ENCODE measurements at regions not wholly inside any gene's neighbourhood (a gene's known extent, or its start where the extent isn't known, plus 50 kb on each side); places are given as distances from the start of the nearest gene placed in this dataset.

GRCh38 chr1:106843518-106843917, 213.0 kb upstream of the PRMT6 start:
- Histone ChIP-seq H3K36me3 (ENCODE audit: control insufficient read depth, insufficient read depth, low read length) (no peaks in the 10 kb centered on the region), H3K4me3 (replicated peaks; ENCODE audit: low read depth, low read length) (no peak overlapping the region), H3K27me3 (replicated peaks; ENCODE audit: control insufficient read depth, insufficient read depth, low read length) (no peaks in the 10 kb centered on the region)
- TF ChIP-seq CTCF (IDR thresholded peaks at IDR 0.05; ENCODE audit: insufficient read depth, low read length, poor library complexity, severe bottlenecking) = no peak
- no peak for DNase-seq (ENCODE audit: extremely low read depth, insufficient read length)

GRCh38 chr1:106846656-106847055, 209.8 kb upstream of the PRMT6 start:
- H3K36me3 ChIP-seq (ENCODE audit: control insufficient read depth, insufficient read depth, low read length) = no peaks in the 10 kb centered on the region
- no peaks in the 10 kb centered on the region for H3K27me3 ChIP-seq (replicated peaks; ENCODE audit: control insufficient read depth, insufficient read depth, low read length)
- H3K4me3 ChIP-seq (replicated peaks; ENCODE audit: low read depth, low read length) = no peak overlapping the region

GRCh38 chr1:106861110-106861509, 195.4 kb upstream of the PRMT6 start:
- Histone ChIP-seq H3K36me3 (ENCODE audit: control insufficient read depth, insufficient read depth, low read length) (no peaks in the 10 kb centered on the region), H3K27me3 (replicated peaks; ENCODE audit: control insufficient read depth, insufficient read depth, low read length) (no peaks in the 10 kb centered on the region), H3K4me3 (replicated peaks; ENCODE audit: low read depth, low read length) (no peak overlapping the region)
- no peak for DNase-seq (ENCODE audit: extremely low read depth, insufficient read length)
- no peak for TF ChIP-seq CTCF (IDR thresholded peaks at IDR 0.05; ENCODE audit: insufficient read depth, low read length, poor library complexity, severe bottlenecking)

More at GRCh38 chr1:106846656-106847055, 209.8 kb upstream of the PRMT6 start:
- TF ChIP-seq CTCF (IDR thresholded peaks at IDR 0.05; ENCODE audit: insufficient read depth, low read length, poor library complexity, severe bottlenecking) = no peak
- no peak for DNase-seq (ENCODE audit: extremely low read depth, insufficient read length)

- Histone ChIP-seq H3K36me3 (ENCODE audit: control insufficient read depth, insufficient read depth, low read length) (no peaks in the 10 kb centered on the region), H3K4me3 (replicated peaks; ENCODE audit: low read depth, low read length) (no peak overlapping the region), H3K27me3 (replicated peaks; ENCODE audit: control insufficient read depth, insufficient read depth, low read length) (no peaks in the 10 kb centered on the region)
- TF ChIP-seq CTCF (IDR thresholded peaks at IDR 0.05; ENCODE audit: insufficient read depth, low read length, poor library complexity, severe bottlenecking) = no peak
- no peak for DNase-seq (ENCODE audit: extremely low read depth, insufficient read length)
These were observed 187.6 kb upstream of the PRMT6 start for GRCh38 chr1:106868828-106869227.

GRCh38 chr1:106875622-106876021, 180.9 kb upstream of the PRMT6 start:
- TF ChIP-seq CTCF (IDR thresholded peaks at IDR 0.05; ENCODE audit: insufficient read depth, low read length, poor library complexity, severe bottlenecking) = no peak
- Histone ChIP-seq H3K27me3 (replicated peaks; ENCODE audit: control insufficient read depth, insufficient read depth, low read length) (no peaks in the 10 kb centered on the region), H3K4me3 (replicated peaks; ENCODE audit: low read depth, low read length) (no peak overlapping the region), H3K36me3 (ENCODE audit: control insufficient read depth, insufficient read depth, low read length) (no peaks in the 10 kb centered on the region)
- DNase-seq (ENCODE audit: extremely low read depth, insufficient read length) = peak; percentile 9

GRCh38 chr1:106876384-106876783, 180.1 kb upstream of the PRMT6 start:
- DNase-seq (ENCODE audit: extremely low read depth, insufficient read length) = peak; percentile 13
- H3K27me3 ChIP-seq (replicated peaks; ENCODE audit: control insufficient read depth, insufficient read depth, low read length) = no peaks in the 10 kb centered on the region
- H3K36me3 ChIP-seq (ENCODE audit: control insufficient read depth, insufficient read depth, low read length) = no peaks in the 10 kb centered on the region
- no peak overlapping the region for H3K4me3 ChIP-seq (replicated peaks; ENCODE audit: low read depth, low read length)
- TF ChIP-seq CTCF (IDR thresholded peaks at IDR 0.05; ENCODE audit: insufficient read depth, low read length, poor library complexity, severe bottlenecking) = no peak
